K562 (cell line): ENCODE measurements at regions not wholly inside any gene's neighbourhood (a gene's known extent, or its start where the extent isn't known, plus 50 kb on each side); places are given as distances from the start of the nearest gene placed in this dataset.

Experiments used
- AFF1 ChIP-seq, 2 experiments: fragments of 450-650 bp; IDR thresholded peaks; 2 replicates each; pipeline ENCODE4 v1.6.1; 2018; ENCODE audit warnings: mild to moderate bottlenecking in 2 of 2, low read depth in 1 of 2; ENCODE audit not compliant: partially characterized antibody in 2 of 2
- ARID2 ChIP-seq: fragments of 450-650 bp; IDR thresholded peaks from 2 replicates; pipeline ENCODE4 v1.6.1; 2017; ENCODE audit warnings: antibody characterized with exemption, mild to moderate bottlenecking
- CBX3 ChIP-seq, 2 experiments: IDR thresholded peaks; 1 replicate in 1 of 2; 2 replicates in 1 of 2; pipeline ENCODE4 v1.6.1; 2012; ENCODE audit warnings: inconsistent platforms in 2 of 2, low read length in 2 of 2, borderline replicate concordance in 1 of 2, control low read depth in 1 of 2
- MLX ChIP-seq, 2 experiments: fragments of 450-650 bp in 1 of 2; sonication (generic) in 1 of 2; formaldehyde crosslinking; conservative IDR thresholded peaks; 2 replicates each; pipeline versions ENCODE4 v1.4.0 to v1.8.1; 2020 to 2022; ENCODE audit warnings: mild to moderate bottlenecking in 1 of 2, missing genetic modification reagents in 1 of 2
- SP1 ChIP-seq: sonication (generic); formaldehyde crosslinking; IDR thresholded peaks from 2 replicates; pipeline ENCODE4 v1.8.1; 2022; ENCODE audit warnings: mild to moderate bottlenecking, missing genetic modification reagents
- ZNF24 ChIP-seq: fragments of 450-650 bp; IDR thresholded peaks from 2 replicates; pipeline ENCODE4 v1.6.1; 2016
- ZNF75A ChIP-seq: fragments of 450-650 bp; formaldehyde crosslinking; IDR thresholded peaks from 2 replicates; pipeline ENCODE4 v1.4.0; 2020; ENCODE audit warnings: mild to moderate bottlenecking

- no peak for TF ChIP-seq ZNF75A (CRISPR knock-in tag)
- TF ChIP-seq MLX (CRISPR knock-in tag; conservative IDR thresholded peaks at IDR 0.05), result no peak
- no peak for TF ChIP-seq ZNF24
- TF ChIP-seq ARID2, result no peak
- TF ChIP-seq SP1 (CRISPR knock-in tag), result no peak
- no peak for TF ChIP-seq AFF1 (IDR thresholded peaks at IDR 0.05; ENCODE audit: low read depth in 1 of 2, partially characterized antibody in 2 of 2)
- TF ChIP-seq CBX3 (IDR thresholded peaks at IDR 0.05; ENCODE audit: borderline replicate concordance in 1 of 2, low read length in 2 of 2), result no peak
Observed at GRCh38 chr10:78435484-78436221, 402.0 kb downstream of the RPS24 start (continued).
